ENCODE measurements at regions not wholly inside any gene's neighbourhood (a gene's known extent, or its start where the extent isn't known, plus 50 kb on each side); places are given as distances from the start of the nearest gene placed in this dataset.
"Not testable (repeated sequence)": the region's sequence is repeated elsewhere in the genome, so short reads cannot be mapped to it uniquely, and the experiment has no call there.

DNA sequence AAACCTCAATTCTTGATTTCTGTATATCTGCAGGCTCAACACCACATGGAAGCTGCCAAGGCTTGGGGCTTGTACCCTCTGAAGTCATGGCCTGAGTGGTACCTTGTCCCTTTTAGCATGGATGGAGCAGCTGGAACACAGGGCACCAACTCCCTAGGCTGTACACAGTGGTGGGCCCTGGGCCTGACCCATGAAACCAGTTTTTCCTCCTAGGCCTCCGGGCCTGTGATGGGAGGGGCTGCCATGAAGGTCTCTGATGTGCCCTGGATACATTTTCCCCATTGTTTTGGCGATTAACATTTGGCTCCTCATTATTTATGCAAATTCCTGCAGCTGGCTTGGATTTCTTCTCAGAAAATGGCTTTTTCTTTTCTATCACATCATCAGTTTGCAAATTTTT, 131.6 kb downstream of the NDFIP2 start:
- Mint-ChIP-seq H3K4me1 (no peaks in the 10 kb centered on the region), H3K9me3 (peaks cover 4% of the 10 kb centered on the region), H3K27me3 (peaks cover 3% of the 10 kb centered on the region), H3K27ac (no peak overlapping the region), H3K4me3 (no peak overlapping the region), H3K36me3 (no peaks in the 10 kb centered on the region)
- ATAC-seq (ENCODE audit: low read depth): no peak
- DNase-seq (ENCODE audit: low spot score in 2 of 2): no peak

DNA sequence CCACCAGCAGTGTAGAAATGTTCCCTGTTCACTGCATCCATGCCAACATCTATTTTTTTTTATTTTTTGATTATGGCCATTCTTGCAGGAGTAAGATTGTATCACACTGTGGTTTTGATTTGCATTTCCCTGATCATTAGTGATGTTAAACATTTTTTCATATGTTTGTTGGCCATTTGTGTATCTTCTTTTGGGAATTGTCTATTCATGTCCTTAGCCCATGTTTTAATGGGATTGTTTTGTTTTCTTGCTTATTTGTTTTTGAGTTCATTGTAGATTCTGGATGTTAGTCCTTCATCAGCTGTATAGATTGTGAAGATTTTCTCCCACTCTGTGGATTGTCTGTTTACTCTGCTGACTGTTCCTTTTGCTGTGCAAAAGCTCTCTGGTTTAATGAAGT, 126.9 kb downstream of the NDFIP2 start:
- DNase-seq (ENCODE audit: low spot score in 2 of 2); H3K4me1 Mint-ChIP-seq; ATAC-seq (ENCODE audit: low read depth); H3K27ac Mint-ChIP-seq; H3K9me3 Mint-ChIP-seq; H3K27me3 Mint-ChIP-seq; H3K4me3 Mint-ChIP-seq; H3K36me3 Mint-ChIP-seq: not testable (repeated sequence)

Measured in memory B cell (primary cell).